Testis (tissue), 2 donors: ENCODE measurements at regions not wholly inside any gene's neighbourhood (a gene's known extent, or its start where the extent isn't known, plus 50 kb on each side); places are given as distances from the start of the nearest gene placed in this dataset.
A peak's percentile ranks its signal among the peaks of the same experiment; 100 is the strongest.

Source experiments
- DNase-seq: peaks from one replicate; pipeline ENCODE4 v3.0.0-alpha.2; 2019
- H3K27ac ChIP-seq, 2 donors: fragments of 200-600 bp; sonication (generic); one replicate each; pipeline ENCODE4 v1.5.1; 2019
- H3K27me3 ChIP-seq: fragments of 200-600 bp; sonication (generic); one replicate; pipeline ENCODE4 v1.5.1; 2019
- H3K36me3 ChIP-seq: fragments of 200-600 bp; sonication (generic); one replicate; pipeline ENCODE4 v1.5.1; 2017; ENCODE audit warnings: low read depth; ENCODE audit errors: missing control alignments
- H3K4me1 ChIP-seq: fragments of 200-600 bp; sonication (generic); one replicate; pipeline ENCODE4 v1.5.1; 2019
- H3K4me3 ChIP-seq, 2 donors: fragments of 200-600 bp; sonication (generic); one replicate each; pipeline ENCODE4 v1.5.1; 2017 to 2019
- H3K9me3 ChIP-seq: fragments of 200-600 bp; sonication (generic); one replicate; pipeline ENCODE4 v1.5.1; 2017
- POLR2A ChIP-seq: fragments of 450-650 bp; IDR thresholded peaks from one replicate; pipeline ENCODE4 v1.6.1; 2017; ENCODE audit warnings: antibody characterized with exemption, mild to moderate bottlenecking, moderate library complexity
- WGBS, 2 donors: methylation state at CpG; one replicate each; pipeline ENCODE4 v1.1.5; 2018; 5-methylcytosine and 5-hydroxymethylcytosine counted together
- intact Hi-C: fragments of 100-400 bp; cut with DNase I; formaldehyde crosslinking; loops from one replicate; pipeline ENCODE4 v1.15.1; 2023; ENCODE audit warnings: low total_unique reads
- TF ChIP-seq, protein P1 (sequence below), 3 experiments: fragments of 450-650 bp in 2 of 3; fragments of 200-600 bp in 1 of 3; sonication (generic) in 1 of 3; IDR thresholded peaks; one replicate each; pipeline ENCODE4 v1.5.1; 2016 to 2019; ENCODE audit warnings: antibody characterized with exemption in 3 of 3, mild to moderate bottlenecking in 2 of 3, moderate library complexity in 1 of 3

DNA sequence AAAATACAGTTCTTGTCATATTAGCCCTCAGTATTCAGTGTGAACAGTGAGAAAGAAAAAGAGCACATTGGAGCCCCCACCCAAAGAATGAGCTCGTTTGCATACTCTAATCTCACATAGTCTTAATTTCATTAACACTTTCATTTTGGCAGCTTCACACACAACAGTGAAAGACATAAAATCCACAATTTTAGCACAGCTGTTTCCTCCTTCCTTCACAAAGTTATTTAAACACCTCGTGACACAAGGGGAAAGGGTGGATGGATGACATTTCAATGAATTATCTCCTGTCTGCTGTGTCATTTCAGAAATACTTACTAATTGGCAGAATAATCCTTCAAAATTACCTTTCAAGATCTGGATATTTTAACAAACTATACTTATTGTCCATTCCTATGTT lies 299.3 kb downstream of the KCNJ2 start:
- intact Hi-C loops, result no loop called here
- Histone ChIP-seq H3K27me3 (no peaks in the 10 kb centered on the region), H3K27ac (no peak overlapping the region), H3K36me3 (no peaks in the 10 kb centered on the region), H3K4me3 (no peak overlapping the region), H3K4me1 (no peaks in the 10 kb centered on the region), H3K9me3 (no peaks in the 10 kb centered on the region)
- WGBS, 2 donors, result 61 to 69% methylated on average over 2 of the region's 2 CpGs
- DNase-seq, result no peak
- TF ChIP-seq POLR2A, result no peak
- TF ChIP-seq, protein P1, sequence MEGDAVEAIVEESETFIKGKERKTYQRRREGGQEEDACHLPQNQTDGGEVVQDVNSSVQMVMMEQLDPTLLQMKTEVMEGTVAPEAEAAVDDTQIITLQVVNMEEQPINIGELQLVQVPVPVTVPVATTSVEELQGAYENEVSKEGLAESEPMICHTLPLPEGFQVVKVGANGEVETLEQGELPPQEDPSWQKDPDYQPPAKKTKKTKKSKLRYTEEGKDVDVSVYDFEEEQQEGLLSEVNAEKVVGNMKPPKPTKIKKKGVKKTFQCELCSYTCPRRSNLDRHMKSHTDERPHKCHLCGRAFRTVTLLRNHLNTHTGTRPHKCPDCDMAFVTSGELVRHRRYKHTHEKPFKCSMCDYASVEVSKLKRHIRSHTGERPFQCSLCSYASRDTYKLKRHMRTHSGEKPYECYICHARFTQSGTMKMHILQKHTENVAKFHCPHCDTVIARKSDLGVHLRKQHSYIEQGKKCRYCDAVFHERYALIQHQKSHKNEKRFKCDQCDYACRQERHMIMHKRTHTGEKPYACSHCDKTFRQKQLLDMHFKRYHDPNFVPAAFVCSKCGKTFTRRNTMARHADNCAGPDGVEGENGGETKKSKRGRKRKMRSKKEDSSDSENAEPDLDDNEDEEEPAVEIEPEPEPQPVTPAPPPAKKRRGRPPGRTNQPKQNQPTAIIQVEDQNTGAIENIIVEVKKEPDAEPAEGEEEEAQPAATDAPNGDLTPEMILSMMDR (IDR thresholded peaks at IDR 0.05), result no peak

DNA sequence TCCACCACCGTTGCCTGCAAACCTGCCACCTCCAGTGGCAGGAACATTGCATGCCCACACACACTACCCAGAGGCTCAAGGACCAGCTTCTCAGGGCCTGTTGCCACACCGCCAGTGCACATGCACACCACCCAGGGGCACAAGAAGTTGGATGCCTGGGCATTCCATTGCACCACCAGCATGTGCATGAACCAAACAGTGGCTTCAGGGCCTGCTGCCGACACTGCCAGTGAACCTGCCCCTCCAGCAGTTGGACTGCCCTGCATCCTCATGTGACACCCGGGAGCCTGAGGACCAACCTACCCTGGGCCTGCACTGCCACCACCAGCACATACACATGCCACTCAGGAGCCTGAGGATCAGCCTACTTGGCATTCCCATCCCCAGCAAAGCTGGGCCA lies 303.7 kb downstream of the KCNJ2 start:
- Histone ChIP-seq H3K36me3 (no peaks in the 10 kb centered on the region), H3K27me3 (no peaks in the 10 kb centered on the region), H3K27ac (no peak overlapping the region), H3K4me1 (no peaks in the 10 kb centered on the region), H3K9me3 (no peaks in the 10 kb centered on the region), H3K4me3 (no peak overlapping the region)
- no peak for TF ChIP-seq POLR2A
- TF ChIP-seq, protein P1 (IDR thresholded peaks at IDR 0.05), result no peak
- intact Hi-C loops, result no loop called here
- DNase-seq, result no peak
- WGBS, 2 donors, result 91 to 94% methylated on average over 4 of the region's 4 CpGs

DNA sequence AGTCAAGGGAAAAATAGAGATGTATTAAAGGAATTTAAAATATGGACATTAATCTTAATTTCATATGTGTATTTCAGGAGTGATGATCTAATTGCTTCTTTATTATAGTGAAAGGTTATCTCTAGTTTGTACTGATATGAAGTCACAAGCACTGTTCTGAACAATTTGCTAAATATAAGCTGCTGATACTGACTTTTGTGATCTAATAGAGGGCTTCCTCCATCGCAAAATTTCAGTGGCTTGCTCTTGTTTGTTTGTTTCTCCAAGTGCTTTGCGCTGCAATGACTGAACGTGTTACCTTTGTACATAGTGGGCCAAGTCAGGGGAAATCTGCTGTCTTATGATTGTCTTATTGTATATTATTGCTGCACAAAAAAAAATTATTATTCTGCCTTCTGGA lies 307.0 kb downstream of the KCNJ2 start:
- Histone ChIP-seq H3K36me3 (no peaks in the 10 kb centered on the region), H3K27ac (no peak overlapping the region), H3K9me3 (no peaks in the 10 kb centered on the region), H3K27me3 (no peaks in the 10 kb centered on the region), H3K4me3 (no peak overlapping the region), H3K4me1 (no peaks in the 10 kb centered on the region)
- TF ChIP-seq POLR2A, result no peak
- TF ChIP-seq, protein P1 (IDR thresholded peaks at IDR 0.05), result no peak
- no peak for DNase-seq
- WGBS, 2 donors, result 75 to 78% methylated on average over 3 of the region's 3 CpGs
- intact Hi-C loops, result no loop called here

DNA sequence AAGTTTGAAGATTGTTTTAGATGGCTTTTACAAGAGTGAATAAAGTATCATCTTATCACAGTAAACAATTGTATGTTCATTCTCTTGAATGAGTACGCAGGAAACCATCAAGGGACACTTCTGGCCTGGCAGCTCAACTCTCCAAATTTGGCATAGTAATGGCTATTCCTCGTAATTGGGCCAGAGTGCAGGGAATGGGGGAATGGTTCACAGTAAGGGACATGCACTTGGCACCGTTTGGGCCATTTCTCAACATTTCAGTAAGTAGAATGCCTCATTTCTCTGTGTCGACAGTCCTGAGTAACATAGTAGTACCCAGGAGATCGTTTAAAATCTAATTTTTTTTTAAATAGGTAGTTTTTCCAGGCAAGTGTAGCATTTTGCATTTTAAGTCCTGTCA lies 309.6 kb downstream of the KCNJ2 start:
- intact Hi-C loops, result no loop called here
- Histone ChIP-seq H3K9me3 (no peaks in the 10 kb centered on the region), H3K4me3 (no peak overlapping the region), H3K27me3 (no peaks in the 10 kb centered on the region), H3K36me3 (no peaks in the 10 kb centered on the region), H3K4me1 (no peaks in the 10 kb centered on the region), H3K27ac (no peak overlapping the region)
- 67 to 68% methylated on average over 5 of the region's 5 CpGs for WGBS, 2 donors
- DNase-seq, result peak; percentile 53
- TF ChIP-seq, protein P1 (IDR thresholded peaks at IDR 0.05), result no peak
- no peak for TF ChIP-seq POLR2A

DNA sequence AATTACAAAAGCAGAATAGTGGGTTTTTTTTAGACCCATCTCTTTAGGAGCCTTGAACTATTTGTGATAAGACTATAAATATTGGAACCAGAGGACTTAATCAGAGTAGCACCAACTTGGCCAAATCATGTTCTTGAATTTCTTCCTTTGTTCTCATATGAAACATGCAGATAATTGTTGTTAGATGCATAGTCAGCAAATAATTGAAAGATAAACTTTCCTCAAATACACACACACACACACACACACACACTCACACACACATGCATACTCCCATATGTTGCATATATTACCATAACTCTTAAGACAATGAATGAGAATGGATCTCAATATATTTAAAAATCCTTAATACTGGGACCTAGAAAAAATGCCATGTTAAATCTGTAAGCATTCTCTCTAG lies 310.4 kb downstream of the KCNJ2 start:
- no peak for DNase-seq
- no peak overlapping the region for H3K27ac ChIP-seq
- H3K4me3 ChIP-seq, result no peak overlapping the region
- TF ChIP-seq, protein P1 (IDR thresholded peaks at IDR 0.05), result no peak
- no peak for TF ChIP-seq POLR2A
- no peaks in the 10 kb centered on the region for H3K4me1 ChIP-seq
- no peaks in the 10 kb centered on the region for H3K9me3 ChIP-seq
- intact Hi-C loops, result no loop called here
- H3K36me3 ChIP-seq, result no peaks in the 10 kb centered on the region
- no peaks in the 10 kb centered on the region for H3K27me3 ChIP-seq
